GM23338 (cell line): ENCODE measurements at regions not wholly inside any gene's neighbourhood (a gene's known extent, or its start where the extent isn't known, plus 50 kb on each side); places are given as distances from the start of the nearest gene placed in this dataset.

Source experiments
- ATAC-seq: fragments of 200-7000 bp; cut with Tn5 transposase; 3 replicates; pipeline ENCODE4 v1.9.1; 2020
- DNase-seq: peaks from one replicate; pipeline ENCODE4 v3.0.0-alpha.2; 2015; ENCODE audit warnings: low spot score
- H2AFZ ChIP-seq: fragments of 200-600 bp; sonication (generic); 2 replicates; pipeline ENCODE4 v1.8.0; 2016; ENCODE audit warnings: antibody characterized with exemption, mild to moderate bottlenecking, moderate library complexity
- H3F3A ChIP-seq: fragments of 200-600 bp; sonication (generic); replicated peaks from 2 replicates; pipeline ENCODE4 v1.8.0; 2017; ENCODE audit warnings: antibody characterized with exemption, mixed run types, low read depth
- H3K27ac ChIP-seq: fragments of 200-600 bp; sonication (generic); 2 replicates; pipeline ENCODE4 v1.6.1; 2016; ENCODE audit warnings: low read depth
- H3K27me3 ChIP-seq: fragments of 200-600 bp; sonication (generic); 2 replicates; pipeline ENCODE4 v1.8.0; 2016; ENCODE audit warnings: mild to moderate bottlenecking, mixed run types, moderate library complexity; ENCODE audit not compliant: insufficient read depth
- H3K36me3 ChIP-seq: fragments of 200-600 bp; sonication (generic); 2 replicates; pipeline ENCODE4 v1.8.0; 2016; ENCODE audit warnings: mild to moderate bottlenecking; ENCODE audit not compliant: insufficient read depth
- H3K4me1 ChIP-seq: fragments of 200-600 bp; sonication (generic); 2 replicates; pipeline ENCODE4 v1.8.0; 2016; ENCODE audit warnings: mild to moderate bottlenecking, moderate library complexity; ENCODE audit not compliant: insufficient read depth
- H3K4me2 ChIP-seq: fragments of 200-600 bp; sonication (generic); 2 replicates; pipeline ENCODE4 v1.7.1; 2017; ENCODE audit warnings: mixed run types
- H3K4me3 ChIP-seq: fragments of 200-600 bp; sonication (generic); 2 replicates; pipeline ENCODE4 v1.6.1; 2016; ENCODE audit warnings: mixed run types
- H3K79me2 ChIP-seq: fragments of 200-600 bp; sonication (generic); replicated peaks from 2 replicates; pipeline ENCODE4 v1.8.0; 2017; ENCODE audit warnings: mild to moderate bottlenecking; ENCODE audit not compliant: insufficient read depth
- H3K9me2 ChIP-seq: fragments of 200-600 bp; sonication (generic); 2 replicates; pipeline ENCODE4 v1.8.0; 2017; ENCODE audit not compliant: insufficient read depth
- H4K20me1 ChIP-seq: fragments of 200-600 bp; sonication (generic); replicated peaks from 2 replicates; pipeline ENCODE4 v1.8.0; 2017; ENCODE audit warnings: mild to moderate bottlenecking; ENCODE audit not compliant: insufficient read depth
- H3K27ac Mint-ChIP-seq: 2 replicates; pipeline ENCODE4 v1.8.0; 2020; ENCODE audit warnings: inconsistent platforms, mild to moderate bottlenecking, moderate library complexity, mixed read lengths
- H3K27me3 Mint-ChIP-seq: 3 replicates; pipeline ENCODE4 v1.8.0; 2022; ENCODE audit warnings: low read depth, mild to moderate bottlenecking, moderate library complexity, mixed read lengths, inconsistent platforms; ENCODE audit not compliant: insufficient read depth, poor library complexity
- H3K36me3 Mint-ChIP-seq: 3 replicates; pipeline ENCODE4 v1.8.0; 2021; ENCODE audit warnings: low read depth, mild to moderate bottlenecking, inconsistent platforms, moderate library complexity, mixed read lengths
- H3K4me1 Mint-ChIP-seq: 3 replicates; pipeline ENCODE4 v1.8.0; 2020; ENCODE audit warnings: mild to moderate bottlenecking, inconsistent platforms, mixed read lengths
- H3K4me3 Mint-ChIP-seq: 3 replicates; pipeline ENCODE4 v1.8.0; 2021; ENCODE audit warnings: moderate library complexity, mild to moderate bottlenecking, inconsistent platforms, mixed read lengths
- H3K9me3 Mint-ChIP-seq: 3 replicates; pipeline ENCODE4 v1.8.0; 2020; ENCODE audit warnings: moderate library complexity, mild to moderate bottlenecking, inconsistent platforms, mixed read lengths
- CREB1 ChIP-seq: fragments of 250-450 bp; sonication (Bioruptor Pico); IDR thresholded peaks from 2 replicates; pipeline ENCODE4 v1.5.0; 2020; ENCODE audit warnings: low read depth, mild to moderate bottlenecking, moderate library complexity
- EZH2 ChIP-seq: fragments of 200-600 bp; sonication (generic); IDR thresholded peaks from one replicate; pipeline ENCODE4 v1.8.0; 2017; ENCODE audit warnings: antibody characterized with exemption, mild to moderate bottlenecking, low read depth; ENCODE audit not compliant: unreplicated experiment
- EZH2phosphoT487 ChIP-seq: fragments of 200-600 bp; sonication (generic); IDR thresholded peaks from one replicate; pipeline ENCODE4 v1.8.1; 2018; ENCODE audit warnings: antibody characterized with exemption; ENCODE audit not compliant: unreplicated experiment
- JUNB ChIP-seq: IDR thresholded peaks from one replicate; pipeline ENCODE4 v1.6.1; 2016; ENCODE audit warnings: antibody characterized with exemption; ENCODE audit not compliant: unreplicated experiment
- NANOG ChIP-seq: IDR thresholded peaks from 2 replicates; pipeline ENCODE4 v1.6.1; 2016; ENCODE audit warnings: antibody characterized with exemption, borderline replicate concordance
- POLR2AphosphoS5 ChIP-seq: IDR thresholded peaks from 2 replicates; pipeline ENCODE4 v1.6.1; 2016; ENCODE audit warnings: antibody characterized with exemption, low read depth
- STAT1 ChIP-seq: IDR thresholded peaks from one replicate; pipeline ENCODE4 v1.6.1; 2016; ENCODE audit warnings: antibody characterized with exemption; ENCODE audit not compliant: unreplicated experiment
- ZNF114 ChIP-seq: fragments of 250-450 bp; sonication (Bioruptor Pico); IDR thresholded peaks from 2 replicates; pipeline ENCODE4 v1.5.0; 2020; ENCODE audit warnings: mild to moderate bottlenecking, moderate library complexity
- ZNF331 ChIP-seq: fragments of 250-450 bp; sonication (Bioruptor Pico); IDR thresholded peaks from 2 replicates; pipeline ENCODE4 v1.5.0; 2020; ENCODE audit warnings: low read depth, mild to moderate bottlenecking, moderate library complexity
- TF ChIP-seq, protein P1 (sequence below), 2 experiments: fragments of 200-600 bp in 1 of 2; sonication (generic) in 1 of 2; conservative IDR thresholded peaks; 2 replicates each; pipeline versions ENCODE4 v1.5.1 to v1.6.1; 2016 to 2017; ENCODE audit warnings: antibody characterized with exemption in 2 of 2, low read depth in 2 of 2, mild to moderate bottlenecking in 2 of 2, moderate library complexity in 1 of 2
- TF ChIP-seq, protein P2 (sequence below): IDR thresholded peaks from one replicate; pipeline ENCODE4 v1.6.1; 2018; ENCODE audit warnings: antibody characterized with exemption; ENCODE audit not compliant: unreplicated experiment
- TF ChIP-seq, protein P3 (sequence below): IDR thresholded peaks from 2 replicates; pipeline ENCODE4 v1.6.1; 2016; ENCODE audit warnings: antibody characterized with exemption
- TF ChIP-seq, protein P4 (sequence below): fragments of 250-450 bp; sonication (Bioruptor Pico); IDR thresholded peaks from 2 replicates; pipeline ENCODE4 v1.5.0; 2020; ENCODE audit warnings: mild to moderate bottlenecking, moderate library complexity

DNA sequence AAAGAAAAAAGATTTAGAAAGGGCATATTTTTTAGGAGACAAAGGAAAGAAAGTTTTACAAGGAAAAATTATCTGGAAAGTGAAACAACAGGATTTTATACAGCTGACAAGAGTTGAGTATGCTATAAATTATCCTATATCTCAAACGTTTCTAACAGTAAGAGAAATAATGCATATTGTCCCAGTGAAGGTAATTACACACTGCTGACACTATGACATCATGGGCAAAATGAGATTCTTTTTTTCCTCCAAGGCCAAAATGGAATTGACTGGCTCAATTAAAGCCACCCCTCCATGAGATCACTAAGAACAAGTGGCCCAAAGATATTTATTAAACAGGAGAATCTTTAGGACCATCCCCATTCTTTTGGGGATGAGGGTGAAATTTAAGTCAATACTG lies 72.0 kb upstream of the CDIN1 start:
- no peak overlapping the region for H3K4me3 Mint-ChIP-seq

More for the DNA sequence above, 72.0 kb upstream of the CDIN1 start:
- Histone ChIP-seq H3K4me1 (no peaks in the 10 kb centered on the region), H3K4me3 (no peak overlapping the region), H3K36me3 (no peaks in the 10 kb centered on the region), H4K20me1 (no peaks in the 10 kb centered on the region), H2AFZ (no peak overlapping the region; the same call in 1 of the 2 replicates), H3K4me2 (no peak overlapping the region), H3K79me2 (no peaks in the 10 kb centered on the region), H3K27me3 (no peaks in the 10 kb centered on the region), H3K27ac (no peak overlapping the region), H3K9me2 (no peaks in the 10 kb centered on the region), H3F3A (no peaks in the 10 kb centered on the region)
- ATAC-seq (no peak), DNase-seq (no peak)
- Mint-ChIP-seq H3K9me3 (no peaks in the 10 kb centered on the region), H3K27ac (no peak overlapping the region), H3K36me3 (no peaks in the 10 kb centered on the region), H3K27me3 (peaks cover 1% of the 10 kb centered on the region), H3K4me1 (peaks cover 10% of the 10 kb centered on the region)
- TF ChIP-seq, protein P1, sequence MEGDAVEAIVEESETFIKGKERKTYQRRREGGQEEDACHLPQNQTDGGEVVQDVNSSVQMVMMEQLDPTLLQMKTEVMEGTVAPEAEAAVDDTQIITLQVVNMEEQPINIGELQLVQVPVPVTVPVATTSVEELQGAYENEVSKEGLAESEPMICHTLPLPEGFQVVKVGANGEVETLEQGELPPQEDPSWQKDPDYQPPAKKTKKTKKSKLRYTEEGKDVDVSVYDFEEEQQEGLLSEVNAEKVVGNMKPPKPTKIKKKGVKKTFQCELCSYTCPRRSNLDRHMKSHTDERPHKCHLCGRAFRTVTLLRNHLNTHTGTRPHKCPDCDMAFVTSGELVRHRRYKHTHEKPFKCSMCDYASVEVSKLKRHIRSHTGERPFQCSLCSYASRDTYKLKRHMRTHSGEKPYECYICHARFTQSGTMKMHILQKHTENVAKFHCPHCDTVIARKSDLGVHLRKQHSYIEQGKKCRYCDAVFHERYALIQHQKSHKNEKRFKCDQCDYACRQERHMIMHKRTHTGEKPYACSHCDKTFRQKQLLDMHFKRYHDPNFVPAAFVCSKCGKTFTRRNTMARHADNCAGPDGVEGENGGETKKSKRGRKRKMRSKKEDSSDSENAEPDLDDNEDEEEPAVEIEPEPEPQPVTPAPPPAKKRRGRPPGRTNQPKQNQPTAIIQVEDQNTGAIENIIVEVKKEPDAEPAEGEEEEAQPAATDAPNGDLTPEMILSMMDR (conservative IDR thresholded peaks at IDR 0.05; ENCODE audit: low read depth in 2 of 2): no peak
- TF ChIP-seq EZH2phosphoT487 (no peak), CREB1 (CRISPR knock-in tag) (no peak), NANOG (no peak), EZH2 (no peak), ZNF114 (no peak), STAT1 (no peak), ZNF331 (CRISPR knock-in tag) (no peak), JUNB (no peak), POLR2AphosphoS5 (no peak)
- TF ChIP-seq, protein P2, sequence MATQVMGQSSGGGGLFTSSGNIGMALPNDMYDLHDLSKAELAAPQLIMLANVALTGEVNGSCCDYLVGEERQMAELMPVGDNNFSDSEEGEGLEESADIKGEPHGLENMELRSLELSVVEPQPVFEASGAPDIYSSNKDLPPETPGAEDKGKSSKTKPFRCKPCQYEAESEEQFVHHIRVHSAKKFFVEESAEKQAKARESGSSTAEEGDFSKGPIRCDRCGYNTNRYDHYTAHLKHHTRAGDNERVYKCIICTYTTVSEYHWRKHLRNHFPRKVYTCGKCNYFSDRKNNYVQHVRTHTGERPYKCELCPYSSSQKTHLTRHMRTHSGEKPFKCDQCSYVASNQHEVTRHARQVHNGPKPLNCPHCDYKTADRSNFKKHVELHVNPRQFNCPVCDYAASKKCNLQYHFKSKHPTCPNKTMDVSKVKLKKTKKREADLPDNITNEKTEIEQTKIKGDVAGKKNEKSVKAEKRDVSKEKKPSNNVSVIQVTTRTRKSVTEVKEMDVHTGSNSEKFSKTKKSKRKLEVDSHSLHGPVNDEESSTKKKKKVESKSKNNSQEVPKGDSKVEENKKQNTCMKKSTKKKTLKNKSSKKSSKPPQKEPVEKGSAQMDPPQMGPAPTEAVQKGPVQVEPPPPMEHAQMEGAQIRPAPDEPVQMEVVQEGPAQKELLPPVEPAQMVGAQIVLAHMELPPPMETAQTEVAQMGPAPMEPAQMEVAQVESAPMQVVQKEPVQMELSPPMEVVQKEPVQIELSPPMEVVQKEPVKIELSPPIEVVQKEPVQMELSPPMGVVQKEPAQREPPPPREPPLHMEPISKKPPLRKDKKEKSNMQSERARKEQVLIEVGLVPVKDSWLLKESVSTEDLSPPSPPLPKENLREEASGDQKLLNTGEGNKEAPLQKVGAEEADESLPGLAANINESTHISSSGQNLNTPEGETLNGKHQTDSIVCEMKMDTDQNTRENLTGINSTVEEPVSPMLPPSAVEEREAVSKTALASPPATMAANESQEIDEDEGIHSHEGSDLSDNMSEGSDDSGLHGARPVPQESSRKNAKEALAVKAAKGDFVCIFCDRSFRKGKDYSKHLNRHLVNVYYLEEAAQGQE: no peak
- TF ChIP-seq, protein P3, sequence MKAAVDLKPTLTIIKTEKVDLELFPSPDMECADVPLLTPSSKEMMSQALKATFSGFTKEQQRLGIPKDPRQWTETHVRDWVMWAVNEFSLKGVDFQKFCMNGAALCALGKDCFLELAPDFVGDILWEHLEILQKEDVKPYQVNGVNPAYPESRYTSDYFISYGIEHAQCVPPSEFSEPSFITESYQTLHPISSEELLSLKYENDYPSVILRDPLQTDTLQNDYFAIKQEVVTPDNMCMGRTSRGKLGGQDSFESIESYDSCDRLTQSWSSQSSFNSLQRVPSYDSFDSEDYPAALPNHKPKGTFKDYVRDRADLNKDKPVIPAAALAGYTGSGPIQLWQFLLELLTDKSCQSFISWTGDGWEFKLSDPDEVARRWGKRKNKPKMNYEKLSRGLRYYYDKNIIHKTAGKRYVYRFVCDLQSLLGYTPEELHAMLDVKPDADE: no peak
- TF ChIP-seq, protein P4, sequence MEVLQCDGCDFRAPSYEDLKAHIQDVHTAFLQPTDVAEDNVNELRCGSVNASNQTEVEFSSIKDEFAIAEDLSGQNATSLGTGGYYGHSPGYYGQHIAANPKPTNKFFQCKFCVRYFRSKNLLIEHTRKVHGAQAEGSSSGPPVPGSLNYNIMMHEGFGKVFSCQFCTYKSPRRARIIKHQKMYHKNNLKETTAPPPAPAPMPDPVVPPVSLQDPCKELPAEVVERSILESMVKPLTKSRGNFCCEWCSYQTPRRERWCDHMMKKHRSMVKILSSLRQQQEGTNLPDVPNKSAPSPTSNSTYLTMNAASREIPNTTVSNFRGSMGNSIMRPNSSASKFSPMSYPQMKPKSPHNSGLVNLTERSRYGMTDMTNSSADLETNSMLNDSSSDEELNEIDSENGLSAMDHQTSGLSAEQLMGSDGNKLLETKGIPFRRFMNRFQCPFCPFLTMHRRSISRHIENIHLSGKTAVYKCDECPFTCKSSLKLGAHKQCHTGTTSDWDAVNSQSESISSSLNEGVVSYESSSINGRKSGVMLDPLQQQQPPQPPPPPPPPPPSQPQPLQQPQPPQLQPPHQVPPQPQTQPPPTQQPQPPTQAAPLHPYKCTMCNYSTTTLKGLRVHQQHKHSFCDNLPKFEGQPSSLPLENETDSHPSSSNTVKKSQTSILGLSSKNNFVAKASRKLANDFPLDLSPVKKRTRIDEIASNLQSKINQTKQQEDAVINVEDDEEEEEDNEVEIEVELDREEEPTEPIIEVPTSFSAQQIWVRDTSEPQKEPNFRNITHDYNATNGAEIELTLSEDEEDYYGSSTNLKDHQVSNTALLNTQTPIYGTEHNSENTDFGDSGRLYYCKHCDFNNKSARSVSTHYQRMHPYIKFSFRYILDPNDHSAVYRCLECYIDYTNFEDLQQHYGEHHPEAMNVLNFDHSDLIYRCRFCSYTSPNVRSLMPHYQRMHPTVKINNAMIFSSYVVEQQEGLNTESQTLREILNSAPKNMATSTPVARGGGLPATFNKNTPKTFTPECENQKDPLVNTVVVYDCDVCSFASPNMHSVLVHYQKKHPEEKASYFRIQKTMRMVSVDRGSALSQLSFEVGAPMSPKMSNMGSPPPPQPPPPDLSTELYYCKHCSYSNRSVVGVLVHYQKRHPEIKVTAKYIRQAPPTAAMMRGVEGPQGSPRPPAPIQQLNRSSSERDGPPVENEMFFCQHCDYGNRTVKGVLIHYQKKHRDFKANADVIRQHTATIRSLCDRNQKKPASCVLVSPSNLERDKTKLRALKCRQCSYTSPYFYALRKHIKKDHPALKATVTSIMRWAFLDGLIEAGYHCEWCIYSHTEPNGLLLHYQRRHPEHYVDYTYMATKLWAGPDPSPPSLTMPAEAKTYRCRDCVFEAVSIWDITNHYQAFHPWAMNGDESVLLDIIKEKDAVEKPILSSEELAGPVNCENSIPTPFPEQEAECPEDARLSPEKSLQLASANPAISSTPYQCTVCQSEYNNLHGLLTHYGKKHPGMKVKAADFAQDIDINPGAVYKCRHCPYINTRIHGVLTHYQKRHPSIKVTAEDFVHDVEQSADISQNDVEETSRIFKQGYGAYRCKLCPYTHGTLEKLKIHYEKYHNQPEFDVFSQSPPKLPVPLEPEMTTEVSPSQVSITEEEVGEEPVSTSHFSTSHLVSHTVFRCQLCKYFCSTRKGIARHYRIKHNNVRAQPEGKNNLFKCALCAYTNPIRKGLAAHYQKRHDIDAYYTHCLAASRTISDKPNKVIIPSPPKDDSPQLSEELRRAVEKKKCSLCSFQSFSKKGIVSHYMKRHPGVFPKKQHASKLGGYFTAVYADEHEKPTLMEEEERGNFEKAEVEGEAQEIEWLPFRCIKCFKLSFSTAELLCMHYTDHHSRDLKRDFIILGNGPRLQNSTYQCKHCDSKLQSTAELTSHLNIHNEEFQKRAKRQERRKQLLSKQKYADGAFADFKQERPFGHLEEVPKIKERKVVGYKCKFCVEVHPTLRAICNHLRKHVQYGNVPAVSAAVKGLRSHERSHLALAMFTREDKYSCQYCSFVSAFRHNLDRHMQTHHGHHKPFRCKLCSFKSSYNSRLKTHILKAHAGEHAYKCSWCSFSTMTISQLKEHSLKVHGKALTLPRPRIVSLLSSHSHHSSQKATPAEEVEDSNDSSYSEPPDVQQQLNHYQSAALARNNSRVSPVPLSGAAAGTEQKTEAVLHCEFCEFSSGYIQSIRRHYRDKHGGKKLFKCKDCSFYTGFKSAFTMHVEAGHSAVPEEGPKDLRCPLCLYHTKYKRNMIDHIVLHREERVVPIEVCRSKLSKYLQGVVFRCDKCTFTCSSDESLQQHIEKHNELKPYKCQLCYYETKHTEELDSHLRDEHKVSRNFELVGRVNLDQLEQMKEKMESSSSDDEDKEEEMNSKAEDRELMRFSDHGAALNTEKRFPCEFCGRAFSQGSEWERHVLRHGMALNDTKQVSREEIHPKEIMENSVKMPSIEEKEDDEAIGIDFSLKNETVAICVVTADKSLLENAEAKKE (CRISPR knock-in tag): no peak
